GM21619 (cell line): ENCODE measurements at regions not wholly inside any gene's neighbourhood (a gene's known extent, or its start where the extent isn't known, plus 50 kb on each side); places are given as distances from the start of the nearest gene placed in this dataset.

Experiments used
- ATAC-seq: cut with Tn5 transposase; IDR thresholded peaks from one replicate; pipeline ENCODE4 v1.9.1; 2021; ENCODE audit not compliant: unreplicated experiment

- ATAC-seq = no peak
These were observed 65.0 kb upstream of the MEIS2 start for GRCh38 chr15:37165395-37165794.

GRCh38 chr15:37166402-37166801 is 66.1 kb upstream of the MEIS2 start:
- no peak for ATAC-seq

- no peak for ATAC-seq
These were observed 81.0 kb upstream of the MEIS2 start for GRCh38 chr15:37181339-37181738.

GRCh38 chr15:37199545-37199944 is 99.2 kb upstream of the MEIS2 start:
- no peak for ATAC-seq

- ATAC-seq = no peak
These were observed 102.7 kb upstream of the MEIS2 start for GRCh38 chr15:37203050-37203449.

GRCh38 chr15:37204692-37205091 is 104.3 kb upstream of the MEIS2 start:
- ATAC-seq = no peak

GRCh38 chr15:37206690-37207089 is 106.3 kb upstream of the MEIS2 start:
- no peak for ATAC-seq

GRCh38 chr15:37208146-37209040 is 108.0 kb upstream of the MEIS2 start:
- ATAC-seq = no peak

GRCh38 chr15:37209041-37209363 is 108.7 kb upstream of the MEIS2 start:
- no peak for ATAC-seq

GRCh38 chr15:37217567-37217966 is 117.2 kb upstream of the MEIS2 start:
- ATAC-seq = no peak

GRCh38 chr15:37218351-37218916 is 118.1 kb upstream of the MEIS2 start:
- no peak for ATAC-seq

- no peak for ATAC-seq
These were observed 118.9 kb upstream of the MEIS2 start for GRCh38 chr15:37219211-37219701.

- no peak for ATAC-seq
These were observed 120.8 kb upstream of the MEIS2 start for GRCh38 chr15:37220949-37221670.

GRCh38 chr15:37221671-37222145 is 121.4 kb upstream of the MEIS2 start:
- no peak for ATAC-seq

GRCh38 chr15:37223089-37223488 is 122.7 kb upstream of the MEIS2 start:
- ATAC-seq = no peak

- no peak for ATAC-seq
These were observed 129.7 kb upstream of the MEIS2 start for GRCh38 chr15:37229855-37230619.

GRCh38 chr15:37245358-37245757 is 145.0 kb upstream of the MEIS2 start:
- ATAC-seq = no peak

GRCh38 chr15:37246065-37246464 is 145.7 kb upstream of the MEIS2 start:
- ATAC-seq = no peak

GRCh38 chr15:37246856-37247255 is 146.5 kb upstream of the MEIS2 start:
- ATAC-seq = no peak

- ATAC-seq = no peak
These were observed 148.9 kb upstream of the MEIS2 start for GRCh38 chr15:37249249-37249648.

GRCh38 chr15:37252530-37252929 is 152.2 kb upstream of the MEIS2 start:
- no peak for ATAC-seq
